H9 (cell line): ENCODE measurements at regions not wholly inside any gene's neighbourhood (a gene's known extent, or its start where the extent isn't known, plus 50 kb on each side); places are given as distances from the start of the nearest gene placed in this dataset.

Experiments
- DNase-seq: peaks from one replicate; pipeline ENCODE4 v3.0.0-alpha.2; 2017
- H2AFZ ChIP-seq: one replicate; pipeline ENCODE4 v1.6.1; 2013; ENCODE audit warnings: mild to moderate bottlenecking, low read length, control low read depth, moderate library complexity
- H2AK5ac ChIP-seq: 2 replicates; pipeline ENCODE4 v1.6.1; 2013; ENCODE audit warnings: low read length, control low read depth, mixed read lengths; ENCODE audit not compliant: insufficient read length
- H2BK120ac ChIP-seq: one replicate; pipeline ENCODE4 v1.6.1; 2013; ENCODE audit warnings: low read depth, mild to moderate bottlenecking, low read length, control low read depth, inconsistent platforms; ENCODE audit not compliant: poor library complexity, severe bottlenecking
- H2BK12ac ChIP-seq: 2 replicates; pipeline ENCODE4 v1.6.1; 2013; ENCODE audit warnings: low read length, control low read depth, mixed read lengths, low read depth; ENCODE audit not compliant: insufficient read length
- H2BK15ac ChIP-seq: 2 replicates; pipeline ENCODE4 v1.6.1; 2013; ENCODE audit warnings: low read depth, low read length, control low read depth
- H2BK20ac ChIP-seq: one replicate; pipeline ENCODE4 v1.6.1; 2013; ENCODE audit warnings: low read depth, mild to moderate bottlenecking, low read length, control low read depth, inconsistent platforms; ENCODE audit not compliant: poor library complexity, severe bottlenecking
- H2BK5ac ChIP-seq: 2 replicates; pipeline ENCODE4 v1.6.1; 2013; ENCODE audit warnings: low read length, control low read depth, mixed read lengths; ENCODE audit not compliant: insufficient read length
- H3K14ac ChIP-seq: 2 replicates; pipeline ENCODE4 v1.6.1; 2013; ENCODE audit warnings: low read length, control low read depth; ENCODE audit not compliant: insufficient read depth
- H3K18ac ChIP-seq: 2 replicates; pipeline ENCODE4 v1.6.1; 2013; ENCODE audit warnings: low read depth, mild to moderate bottlenecking, mixed read lengths, low read length, control low read depth; ENCODE audit not compliant: insufficient read length
- H3K23ac ChIP-seq: 2 replicates; pipeline ENCODE4 v1.6.1; 2013; ENCODE audit warnings: low read length, control low read depth, mixed read lengths, low read depth; ENCODE audit not compliant: insufficient read length
- H3K23me2 ChIP-seq: 2 replicates; pipeline ENCODE4 v1.6.1; 2013; ENCODE audit warnings: low read depth, mild to moderate bottlenecking, mixed read lengths, low read length, control low read depth; ENCODE audit not compliant: insufficient read length, poor library complexity, severe bottlenecking
- H3K27ac ChIP-seq: 2 replicates; pipeline ENCODE4 v1.5.1; 2013; ENCODE audit warnings: low read length, control low read depth, mixed read lengths, low read depth; ENCODE audit not compliant: insufficient read length
- H3K27me3 ChIP-seq: 2 replicates; pipeline ENCODE4 v1.6.1; 2013; ENCODE audit warnings: low read length, control low read depth, inconsistent platforms; ENCODE audit not compliant: insufficient read depth
- H3K4ac ChIP-seq: 2 replicates; pipeline ENCODE4 v1.6.1; 2013; ENCODE audit warnings: low read depth, mild to moderate bottlenecking, control low read depth, inconsistent platforms, low read length, moderate library complexity
- H3K4me1 ChIP-seq: 2 replicates; pipeline ENCODE4 v1.6.1; 2013; ENCODE audit warnings: low read length, control low read depth, inconsistent platforms; ENCODE audit not compliant: insufficient read depth
- H3K4me2 ChIP-seq: 2 replicates; pipeline ENCODE4 v1.6.1; 2013; ENCODE audit warnings: low read length, control low read depth, mixed read lengths; ENCODE audit not compliant: insufficient read length, insufficient read depth
- H3K56ac ChIP-seq: 2 replicates; pipeline ENCODE4 v1.6.1; 2013; ENCODE audit warnings: low read depth, mild to moderate bottlenecking, mixed read lengths, low read length, control low read depth; ENCODE audit not compliant: insufficient read length
- H3K79me1 ChIP-seq: 2 replicates; pipeline ENCODE4 v1.6.1; 2013; ENCODE audit warnings: low read depth, mild to moderate bottlenecking, moderate library complexity, low read length, control low read depth, inconsistent platforms; ENCODE audit not compliant: insufficient read depth, poor library complexity, severe bottlenecking
- H3K79me2 ChIP-seq: 2 replicates; pipeline ENCODE4 v1.6.1; 2013; ENCODE audit warnings: low read length, control low read depth, inconsistent platforms; ENCODE audit not compliant: insufficient read depth
- H3K9ac ChIP-seq: 2 replicates; pipeline ENCODE4 v1.6.1; 2013; ENCODE audit warnings: low read length, control low read depth, mixed read lengths; ENCODE audit not compliant: insufficient read length; ENCODE audit errors: extremely low read depth
- H3K9me3 ChIP-seq: one replicate; pipeline ENCODE4 v1.6.1; 2013; ENCODE audit warnings: low read depth, low read length, inconsistent platforms; ENCODE audit not compliant: control insufficient read depth
- H3T11ph ChIP-seq: one replicate; pipeline ENCODE4 v1.6.1; 2013; ENCODE audit warnings: mild to moderate bottlenecking, low read length, control low read depth, inconsistent platforms
- H4K20me1 ChIP-seq: one replicate; pipeline ENCODE4 v1.6.1; 2013; ENCODE audit not compliant: control insufficient read depth, insufficient read length, insufficient read depth
- H4K5ac ChIP-seq: 2 replicates; pipeline ENCODE4 v1.6.1; 2013; ENCODE audit warnings: low read depth, mild to moderate bottlenecking, mixed read lengths, low read length, control low read depth; ENCODE audit not compliant: insufficient read length
- H4K8ac ChIP-seq: replicated peaks from 2 replicates; pipeline ENCODE4 v1.6.1; 2013; ENCODE audit warnings: low read length, control low read depth, mixed read lengths, low read depth; ENCODE audit not compliant: insufficient read length
- H4K91ac ChIP-seq: 2 replicates; pipeline ENCODE4 v1.6.1; 2013; ENCODE audit warnings: low read depth, mild to moderate bottlenecking, moderate library complexity, mixed read lengths, low read length, control low read depth; ENCODE audit not compliant: insufficient read length
- H3K27ac Mint-ChIP-seq, 3 experiments: 2 replicates in 2 of 3; 3 replicates in 1 of 3; pipeline ENCODE4 v1.8.0; 2020 to 2021; ENCODE audit warnings: mixed read lengths in 3 of 3, mild to moderate bottlenecking in 1 of 3, moderate library complexity in 1 of 3
- H3K27me3 Mint-ChIP-seq: 2 replicates; pipeline ENCODE4 v1.8.0; 2021; ENCODE audit warnings: low read depth, mild to moderate bottlenecking, moderate library complexity, mixed read lengths
- H3K36me3 Mint-ChIP-seq, 3 experiments: 2 replicates in 2 of 3; 3 replicates in 1 of 3; pipeline ENCODE4 v1.8.0; 2020 to 2021; ENCODE audit warnings: low read depth in 3 of 3, mixed read lengths in 3 of 3; ENCODE audit not compliant: insufficient read depth in 1 of 3
- H3K4me1 Mint-ChIP-seq, 2 experiments: 2 replicates each; pipeline ENCODE4 v1.8.0; 2020; ENCODE audit warnings: mixed read lengths in 2 of 2
- H3K4me3 Mint-ChIP-seq, 2 experiments: 2 replicates in 1 of 2; 3 replicates in 1 of 2; pipeline ENCODE4 v1.8.0; 2020 to 2021; ENCODE audit warnings: mild to moderate bottlenecking in 2 of 2, mixed read lengths in 2 of 2, moderate library complexity in 1 of 2
- H3K9me3 Mint-ChIP-seq, 2 experiments: 2 replicates in 1 of 2; 3 replicates in 1 of 2; pipeline ENCODE4 v1.8.0; 2020; ENCODE audit warnings: mild to moderate bottlenecking in 2 of 2, mixed read lengths in 2 of 2, moderate library complexity in 1 of 2
- CTCF ChIP-seq: fragments of 200-600 bp; sonication (generic); conservative IDR thresholded peaks from 3 replicates; pipeline ENCODE4 v1.8.0; 2021; ENCODE audit warnings: antibody characterized with exemption, mild to moderate bottlenecking
- WGBS: extraction: QIAGEN DNeasy Blood & Tissue Kit; methylation state at CpG from one replicate; pipeline ENCODE4 v1.1.7; 2013; ENCODE audit warnings: missing lambda C conversion rate, low lambda C conversion rate, mixed read lengths; ENCODE audit not compliant: insufficient read length; ENCODE audit errors: extremely low coverage; 5-methylcytosine and 5-hydroxymethylcytosine counted together

GRCh38 chr3:24565656-24566055 lies 71.0 kb upstream of the THRB start:
- H3K14ac ChIP-seq, result no peak overlapping the region
- H3K23me2 ChIP-seq, result no peaks in the 10 kb centered on the region
- H3K4me2 ChIP-seq, result no peak overlapping the region
- no peak overlapping the region for H2BK20ac ChIP-seq
- no peaks in the 10 kb centered on the region; the same call in 1 of the 2 replicates for H3K4me1 ChIP-seq
- H3K23ac ChIP-seq, result no peak overlapping the region
- no peak overlapping the region for H2BK15ac ChIP-seq
- H3K27me3 ChIP-seq, result no peaks in the 10 kb centered on the region
- Mint-ChIP-seq H3K27me3 (peaks cover 2% of the 10 kb centered on the region; the same call in 1 of the 2 replicates), H3K27ac (no peak overlapping the region), H3K9me3 (peaks cover 0 to 9% of the 10 kb centered on the region in 2 experiments; a peak in 2 of 5 replicates), H3K4me1 (no peaks in the 10 kb centered on the region), H3K4me3 (no peak overlapping the region), H3K36me3 (peaks cover 0 to 10% (median 0%) of the 10 kb centered on the region in 3 experiments; a peak in 2 of 7 replicates)
- no peaks in the 10 kb centered on the region for H4K20me1 ChIP-seq
- DNase-seq, result no peak
- no peaks in the 10 kb centered on the region for H3K79me1 ChIP-seq
- H3K18ac ChIP-seq, result no peak overlapping the region
- WGBS, result no CpG with 5 or more reads among the region's 1 CpG
- no peak overlapping the region for H3K56ac ChIP-seq
- H3K4ac ChIP-seq, result no peak overlapping the region
- H3K9me3 ChIP-seq, result no peaks in the 10 kb centered on the region
- no peak overlapping the region for H4K91ac ChIP-seq
- no peak overlapping the region for H2AK5ac ChIP-seq
- no peak overlapping the region for H2BK5ac ChIP-seq
- no peak overlapping the region for H2AFZ ChIP-seq
- no peak overlapping the region for H3T11ph ChIP-seq
- H2BK120ac ChIP-seq, result no peak overlapping the region
- no peak for TF ChIP-seq CTCF
- no peak overlapping the region for H2BK12ac ChIP-seq
- H3K79me2 ChIP-seq, result no peaks in the 10 kb centered on the region
- no peak overlapping the region for H3K9ac ChIP-seq
- no peak overlapping the region for H4K8ac ChIP-seq
- no peak overlapping the region for H3K27ac ChIP-seq
- no peak overlapping the region for H4K5ac ChIP-seq
